NCI-H524 treated with DMSO at 0.1 percent for 48 hours (cell line): ENCODE measurements at regions not wholly inside any gene's neighbourhood (a gene's known extent, or its start where the extent isn't known, plus 50 kb on each side); places are given as distances from the start of the nearest gene placed in this dataset.

Source experiments
- DNase-seq: peaks from one replicate; lab custom pipeline; 2025; lab: John Stamatoyannopoulos, UW

DNA sequence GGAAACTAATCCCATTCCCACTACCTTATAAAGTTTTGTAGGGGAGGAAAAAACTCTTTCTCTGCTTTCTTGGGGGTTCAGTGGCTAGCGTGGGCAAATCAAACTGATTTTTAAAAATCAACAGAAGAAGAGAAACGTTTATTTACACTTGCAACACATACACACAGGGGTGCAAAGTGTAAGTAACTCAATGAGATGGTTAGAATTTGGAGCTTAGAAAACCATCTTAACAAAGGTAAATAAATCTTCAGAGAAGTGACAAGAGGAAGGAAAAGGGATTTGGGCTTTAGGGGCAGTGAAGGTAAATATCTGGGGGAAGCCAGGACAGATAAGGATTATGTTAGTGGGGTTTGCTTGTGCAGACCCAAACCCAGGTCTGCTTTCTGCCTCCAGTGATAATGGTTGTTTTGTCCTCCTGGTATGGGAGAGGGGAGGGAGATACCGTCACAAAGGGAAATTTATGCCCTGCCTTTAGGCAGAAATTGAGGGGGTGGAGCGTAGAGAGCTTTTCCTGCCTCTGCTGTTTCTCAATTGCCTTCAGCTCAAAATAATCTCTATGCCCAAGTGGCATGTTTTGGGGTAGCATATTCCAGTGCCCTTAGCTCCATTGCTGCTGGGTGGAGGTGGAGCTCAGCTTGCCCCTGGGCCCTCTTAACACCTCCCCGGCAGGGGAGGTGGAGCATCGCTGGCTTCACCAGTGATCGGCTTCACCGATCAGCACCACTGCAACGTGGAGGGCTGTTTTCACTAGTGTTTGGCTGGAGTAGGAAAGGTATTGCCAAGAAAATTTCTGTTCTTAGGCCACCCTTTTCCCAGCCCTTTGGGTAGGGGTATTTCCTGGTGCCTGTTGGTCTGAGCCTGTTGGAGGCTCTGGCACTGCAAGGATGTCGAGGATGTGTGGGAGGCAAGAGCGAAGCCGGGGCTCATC is 92.2 kb downstream of the TEX51 start:
- DNase-seq: no peak

- DNase-seq: no peak
Observed at GRCh38 chr2:126994340-126994777, 95.7 kb downstream of the TEX51 start.

GRCh38 chr2:126995621-126996377 is 97.1 kb downstream of the TEX51 start:
- no peak for DNase-seq

- no peak for DNase-seq
Observed at GRCh38 chr2:126996378-126996699, 97.6 kb downstream of the TEX51 start.
